Neural progenitor cell (in vitro differentiated cells): ENCODE measurements at regions not wholly inside any gene's neighbourhood (a gene's known extent, or its start where the extent isn't known, plus 50 kb on each side); places are given as distances from the start of the nearest gene placed in this dataset.

ENCODE experiments used
- DNase-seq: peaks from one replicate; pipeline ENCODE4 v3.0.0-alpha.2; 2016; ENCODE audit warnings: low spot score
- H2AFZ ChIP-seq: fragments of 200-600 bp; sonication (generic); replicated peaks from 2 replicates; pipeline ENCODE4 v1.6.1; 2016; ENCODE audit warnings: antibody characterized with exemption
- H3F3A ChIP-seq: fragments of 200-600 bp; sonication (generic); 2 replicates; pipeline ENCODE4 v1.6.1; 2016; ENCODE audit warnings: antibody characterized with exemption, low read depth
- H3K27ac ChIP-seq: fragments of 200-600 bp; sonication (generic); 2 replicates; pipeline ENCODE4 v1.5.1; 2016; ENCODE audit warnings: mild to moderate bottlenecking
- H3K27me3 ChIP-seq: fragments of 200-600 bp; sonication (generic); 2 replicates; pipeline ENCODE4 v1.6.1; 2016; ENCODE audit warnings: mild to moderate bottlenecking, moderate library complexity
- H3K36me3 ChIP-seq: fragments of 200-600 bp; sonication (generic); 2 replicates; pipeline ENCODE4 v1.5.1; 2016
- H3K4me1 ChIP-seq: fragments of 200-600 bp; sonication (generic); 2 replicates; pipeline ENCODE4 v1.6.1; 2016; ENCODE audit warnings: mixed run types
- H3K4me2 ChIP-seq: fragments of 200-600 bp; sonication (generic); 2 replicates; pipeline ENCODE4 v1.6.1; 2016
- H3K4me3 ChIP-seq: fragments of 200-600 bp; sonication (generic); 2 replicates; pipeline ENCODE4 v1.5.1; 2016
- H3K79me2 ChIP-seq: fragments of 200-600 bp; sonication (generic); 2 replicates; pipeline ENCODE4 v1.6.1; 2016; ENCODE audit warnings: low read depth
- H3K9ac ChIP-seq: fragments of 200-600 bp; sonication (generic); 2 replicates; pipeline ENCODE4 v1.6.1; 2016
- H3K9me3 ChIP-seq: fragments of 200-600 bp; sonication (generic); 2 replicates; pipeline ENCODE4 v1.5.1; 2016; ENCODE audit warnings: low read depth
- H4K20me1 ChIP-seq: fragments of 200-600 bp; sonication (generic); 2 replicates; pipeline ENCODE4 v1.6.1; 2016; ENCODE audit warnings: low read depth
- H3K27ac Mint-ChIP-seq: 3 replicates; pipeline ENCODE4 v1.8.0; 2021; ENCODE audit warnings: mixed read lengths
- H3K27me3 Mint-ChIP-seq: 2 replicates; pipeline ENCODE4 v1.8.0; 2022; ENCODE audit warnings: low read depth, mild to moderate bottlenecking, inconsistent platforms, moderate library complexity, mixed read lengths; ENCODE audit not compliant: insufficient read depth
- H3K36me3 Mint-ChIP-seq: 3 replicates; pipeline ENCODE4 v1.8.0; 2021; ENCODE audit warnings: mixed read lengths
- H3K4me1 Mint-ChIP-seq: 3 replicates; pipeline ENCODE4 v1.8.0; 2021; ENCODE audit warnings: mixed read lengths
- H3K4me3 Mint-ChIP-seq: 3 replicates; pipeline ENCODE4 v1.8.0; 2021; ENCODE audit warnings: mild to moderate bottlenecking, moderate library complexity, mixed read lengths
- H3K9me3 Mint-ChIP-seq: 3 replicates; pipeline ENCODE4 v1.8.0; 2020; ENCODE audit warnings: mixed read lengths
- EZH2 ChIP-seq: fragments of 200-600 bp; sonication (generic); IDR thresholded peaks from 2 replicates; pipeline ENCODE4 v1.6.1; 2017; ENCODE audit warnings: antibody characterized with exemption, mild to moderate bottlenecking, moderate library complexity
- EZH2phosphoT487 ChIP-seq: fragments of 200-600 bp; sonication (generic); IDR thresholded peaks from 2 replicates; pipeline ENCODE4 v1.6.1; 2017; ENCODE audit warnings: antibody characterized with exemption
- TF ChIP-seq, protein P1 (sequence below): fragments of 200-600 bp; sonication (generic); IDR thresholded peaks from 2 replicates; pipeline ENCODE4 v1.5.1; 2017; ENCODE audit warnings: antibody characterized with exemption, mild to moderate bottlenecking

DNA sequence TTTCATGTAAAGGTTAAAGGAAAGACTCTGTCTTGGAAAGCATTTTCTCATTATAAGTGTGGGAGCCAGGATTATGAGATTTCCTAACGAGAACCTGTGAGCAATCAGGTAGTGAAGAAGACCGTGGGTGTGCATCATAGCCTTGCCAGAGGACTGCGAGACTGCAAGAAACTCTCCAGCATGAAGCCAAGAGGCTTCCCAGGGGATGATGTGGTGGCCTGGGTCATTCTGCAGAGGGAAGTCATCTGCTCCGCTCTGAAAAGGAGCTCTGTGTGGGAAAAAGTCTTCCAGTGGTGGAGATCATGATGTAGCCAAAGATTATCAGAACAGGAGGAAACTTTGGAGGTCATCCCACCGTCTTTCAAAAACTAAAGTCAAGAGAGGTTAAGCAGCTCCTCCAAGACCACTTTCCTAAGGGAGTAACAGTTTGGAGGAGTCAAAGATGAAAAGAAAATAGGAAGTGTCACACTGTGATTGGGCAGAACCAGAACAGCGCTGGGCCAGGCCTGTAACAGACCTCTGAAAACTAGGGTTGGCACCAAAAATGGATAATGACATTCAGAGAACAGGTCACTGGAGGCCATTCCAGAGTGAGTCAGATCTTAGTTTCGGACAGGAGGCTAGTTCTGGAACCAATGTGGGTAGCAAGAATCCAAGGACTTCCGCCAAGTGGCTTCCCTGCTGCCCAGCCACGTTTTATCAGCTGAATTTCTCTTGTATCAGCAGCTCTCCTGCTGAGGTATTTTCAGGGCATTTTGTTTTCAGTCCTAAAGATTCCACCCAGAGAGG lies 113.0 kb downstream of the LRATD1 start:
- no peak for DNase-seq
- TF ChIP-seq, protein P1, sequence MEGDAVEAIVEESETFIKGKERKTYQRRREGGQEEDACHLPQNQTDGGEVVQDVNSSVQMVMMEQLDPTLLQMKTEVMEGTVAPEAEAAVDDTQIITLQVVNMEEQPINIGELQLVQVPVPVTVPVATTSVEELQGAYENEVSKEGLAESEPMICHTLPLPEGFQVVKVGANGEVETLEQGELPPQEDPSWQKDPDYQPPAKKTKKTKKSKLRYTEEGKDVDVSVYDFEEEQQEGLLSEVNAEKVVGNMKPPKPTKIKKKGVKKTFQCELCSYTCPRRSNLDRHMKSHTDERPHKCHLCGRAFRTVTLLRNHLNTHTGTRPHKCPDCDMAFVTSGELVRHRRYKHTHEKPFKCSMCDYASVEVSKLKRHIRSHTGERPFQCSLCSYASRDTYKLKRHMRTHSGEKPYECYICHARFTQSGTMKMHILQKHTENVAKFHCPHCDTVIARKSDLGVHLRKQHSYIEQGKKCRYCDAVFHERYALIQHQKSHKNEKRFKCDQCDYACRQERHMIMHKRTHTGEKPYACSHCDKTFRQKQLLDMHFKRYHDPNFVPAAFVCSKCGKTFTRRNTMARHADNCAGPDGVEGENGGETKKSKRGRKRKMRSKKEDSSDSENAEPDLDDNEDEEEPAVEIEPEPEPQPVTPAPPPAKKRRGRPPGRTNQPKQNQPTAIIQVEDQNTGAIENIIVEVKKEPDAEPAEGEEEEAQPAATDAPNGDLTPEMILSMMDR: no peak
- TF ChIP-seq EZH2phosphoT487 (no peak), EZH2 (no peak)
- Histone ChIP-seq H4K20me1 (no peaks in the 10 kb centered on the region), H2AFZ (no peak overlapping the region), H3K4me2 (no peak overlapping the region), H3K9ac (no peak overlapping the region), H3K9me3 (no peaks in the 10 kb centered on the region), H3K36me3 (no peaks in the 10 kb centered on the region), H3F3A (peaks cover 4% of the 10 kb centered on the region), H3K79me2 (no peaks in the 10 kb centered on the region), H3K4me3 (no peak overlapping the region), H3K4me1 (no peaks in the 10 kb centered on the region), H3K27ac (no peak overlapping the region), H3K27me3 (no peaks in the 10 kb centered on the region)
- Mint-ChIP-seq H3K27ac (no peak overlapping the region), H3K27me3 (no peaks in the 10 kb centered on the region), H3K4me1 (no peaks in the 10 kb centered on the region), H3K36me3 (no peaks in the 10 kb centered on the region), H3K4me3 (no peak overlapping the region), H3K9me3 (no peaks in the 10 kb centered on the region)

DNA sequence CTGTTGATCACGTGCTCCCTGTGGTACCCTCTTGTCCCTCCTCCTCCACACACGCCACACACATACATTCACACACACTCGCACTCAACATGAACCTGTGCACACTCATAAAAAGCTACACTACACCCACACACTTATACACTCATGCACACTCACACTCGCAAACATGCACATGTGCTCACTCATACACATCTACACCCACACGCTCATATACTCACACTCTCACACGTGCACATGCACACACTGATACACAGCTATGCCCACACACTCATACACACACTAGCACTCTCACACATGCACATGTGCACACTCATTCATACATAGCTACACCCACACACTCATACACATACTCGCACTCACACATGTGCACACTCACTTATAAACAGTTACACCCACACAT lies 113.6 kb downstream of the LRATD1 start:
- H3K27ac ChIP-seq: no peak overlapping the region
- H3K4me3 ChIP-seq: no peak overlapping the region
- H3K27me3 ChIP-seq: no peaks in the 10 kb centered on the region
- H3K4me1 ChIP-seq: no peaks in the 10 kb centered on the region
- no peak for TF ChIP-seq EZH2phosphoT487
- no peak overlapping the region for H3K4me3 Mint-ChIP-seq
- no peaks in the 10 kb centered on the region for H3K9me3 ChIP-seq
- H3K9me3 Mint-ChIP-seq: no peaks in the 10 kb centered on the region
- H3F3A ChIP-seq: peaks cover 4% of the 10 kb centered on the region
- H3K4me1 Mint-ChIP-seq: no peaks in the 10 kb centered on the region
- no peaks in the 10 kb centered on the region for H3K79me2 ChIP-seq
- H3K27ac Mint-ChIP-seq: no peak overlapping the region
- H3K36me3 Mint-ChIP-seq: no peaks in the 10 kb centered on the region
- no peaks in the 10 kb centered on the region for H4K20me1 ChIP-seq
- no peaks in the 10 kb centered on the region for H3K36me3 ChIP-seq
- DNase-seq: no peak
- no peaks in the 10 kb centered on the region for H3K27me3 Mint-ChIP-seq
- H3K9ac ChIP-seq: no peak overlapping the region
- no peak overlapping the region for H2AFZ ChIP-seq
- no peak overlapping the region for H3K4me2 ChIP-seq

DNA sequence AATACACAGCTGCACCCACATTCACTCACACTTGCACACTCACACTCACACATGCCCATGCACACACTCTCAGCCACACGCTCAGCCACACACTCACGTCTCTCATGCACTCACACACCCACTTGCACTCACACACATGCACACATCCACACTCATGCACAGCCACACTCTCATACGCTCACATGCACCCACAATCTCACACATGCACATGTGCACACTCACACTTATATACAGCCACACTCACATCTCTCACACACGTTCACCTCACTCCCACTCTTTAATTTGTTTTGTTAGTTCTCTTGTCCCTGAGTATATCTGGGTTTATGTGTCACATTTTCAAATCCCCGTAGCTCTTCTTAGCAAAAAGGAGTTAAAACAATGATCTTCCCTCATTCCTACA lies 114.9 kb downstream of the LRATD1 start:
- H3K4me3 Mint-ChIP-seq: no peak overlapping the region
- Histone ChIP-seq H3K27me3 (no peaks in the 10 kb centered on the region), H3K4me2 (no peak overlapping the region), H2AFZ (no peak overlapping the region), H3K9ac (no peak overlapping the region), H3K9me3 (no peaks in the 10 kb centered on the region), H3K4me3 (no peak overlapping the region), H3K79me2 (no peaks in the 10 kb centered on the region), H4K20me1 (no peaks in the 10 kb centered on the region), H3K27ac (no peak overlapping the region), H3K36me3 (no peaks in the 10 kb centered on the region), H3K4me1 (no peaks in the 10 kb centered on the region), H3F3A (peaks cover 4% of the 10 kb centered on the region)
- H3K27me3 Mint-ChIP-seq: peaks cover 2% of the 10 kb centered on the region
- H3K36me3 Mint-ChIP-seq: no peaks in the 10 kb centered on the region
- no peak overlapping the region for H3K27ac Mint-ChIP-seq
- no peaks in the 10 kb centered on the region for H3K4me1 Mint-ChIP-seq
- DNase-seq: no peak
- TF ChIP-seq EZH2phosphoT487 (no peak), EZH2 (no peak)
- TF ChIP-seq, protein P1: no peak
- no peaks in the 10 kb centered on the region for H3K9me3 Mint-ChIP-seq

DNA sequence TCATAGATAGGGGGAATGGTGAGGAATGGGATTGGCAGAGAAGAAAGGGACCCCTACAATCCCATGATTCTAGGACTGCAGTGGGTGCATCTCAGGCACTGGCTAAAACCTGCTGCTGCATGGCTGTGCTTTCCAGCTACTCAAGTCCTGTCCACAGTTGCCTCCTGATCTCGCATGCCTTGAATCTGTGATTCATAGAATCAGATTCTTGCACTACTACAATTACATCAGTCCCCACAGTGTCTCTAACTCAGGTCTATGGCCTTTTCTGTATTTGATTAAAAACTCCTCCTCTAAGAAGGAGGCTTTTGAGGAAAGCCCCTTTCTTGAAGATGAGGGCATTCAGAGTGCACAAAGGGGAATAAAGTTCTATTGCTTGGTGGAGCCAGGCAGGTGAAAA lies 117.4 kb downstream of the LRATD1 start:
- no peaks in the 10 kb centered on the region for H4K20me1 ChIP-seq
- no peak overlapping the region for H2AFZ ChIP-seq
- Mint-ChIP-seq H3K36me3 (no peaks in the 10 kb centered on the region), H3K27me3 (peaks cover 2% of the 10 kb centered on the region), H3K9me3 (no peaks in the 10 kb centered on the region), H3K4me1 (no peaks in the 10 kb centered on the region), H3K27ac (no peak overlapping the region), H3K4me3 (no peak overlapping the region)
- no peak for DNase-seq
- H3K4me2 ChIP-seq: no peak overlapping the region
- no peaks in the 10 kb centered on the region for H3K79me2 ChIP-seq
- no peaks in the 10 kb centered on the region for H3K27me3 ChIP-seq
- no peaks in the 10 kb centered on the region for H3K36me3 ChIP-seq
- H3F3A ChIP-seq: peaks cover 4% of the 10 kb centered on the region
- no peak overlapping the region for H3K4me3 ChIP-seq
- H3K27ac ChIP-seq: no peak overlapping the region
- no peak overlapping the region for H3K9ac ChIP-seq
- H3K9me3 ChIP-seq: no peaks in the 10 kb centered on the region
- no peak for TF ChIP-seq EZH2
- no peak for TF ChIP-seq EZH2phosphoT487
- TF ChIP-seq, protein P1: no peak
- no peaks in the 10 kb centered on the region for H3K4me1 ChIP-seq
